BJ (cell line): ENCODE measurements at regions not wholly inside any gene's neighbourhood (a gene's known extent, or its start where the extent isn't known, plus 50 kb on each side); places are given as distances from the start of the nearest gene placed in this dataset.

Source experiments
- CTCF ChIA-PET: fragments of 350-600 bp; formaldehyde crosslinking; extraction: SDS; loops from one replicate; lab custom pipeline; 2021; ENCODE audit warnings: antibody characterized with exemption, inconsistent platforms; lab: Yijun Ruan, JAX
- POLR2A ChIA-PET: fragments of 300-600 bp; sonication (Branson Sonifier 250); formaldehyde crosslinking; extraction: SDS; loops from one replicate; lab custom pipeline; 2021; ENCODE audit warnings: antibody characterized with exemption; lab: Charles Lee
- DNase-seq: peaks from one replicate; pipeline ENCODE4 v3.0.0-alpha.2; 2011; ENCODE audit warnings: low read depth
- H3K27me3 ChIP-seq: 2 replicates; pipeline ENCODE4 v1.6.0; 2011; ENCODE audit warnings: low read length; ENCODE audit not compliant: control insufficient read depth, insufficient read depth
- H3K36me3 ChIP-seq: 2 replicates; pipeline ENCODE4 v1.5.1; 2011; ENCODE audit warnings: low read length; ENCODE audit not compliant: control insufficient read depth, insufficient read depth
- H3K4me3 ChIP-seq: 2 replicates; pipeline ENCODE4 v1.5.1; 2011; ENCODE audit warnings: low read depth, mild to moderate bottlenecking, control low read depth, low read length
- TF ChIP-seq, protein P1 (sequence below): IDR thresholded peaks from 2 replicates; pipeline ENCODE4 v1.5.1; 2011; ENCODE audit warnings: low read depth, mild to moderate bottlenecking, control low read depth, inconsistent platforms, low read length, moderate library complexity; ENCODE audit not compliant: insufficient read depth

DNA sequence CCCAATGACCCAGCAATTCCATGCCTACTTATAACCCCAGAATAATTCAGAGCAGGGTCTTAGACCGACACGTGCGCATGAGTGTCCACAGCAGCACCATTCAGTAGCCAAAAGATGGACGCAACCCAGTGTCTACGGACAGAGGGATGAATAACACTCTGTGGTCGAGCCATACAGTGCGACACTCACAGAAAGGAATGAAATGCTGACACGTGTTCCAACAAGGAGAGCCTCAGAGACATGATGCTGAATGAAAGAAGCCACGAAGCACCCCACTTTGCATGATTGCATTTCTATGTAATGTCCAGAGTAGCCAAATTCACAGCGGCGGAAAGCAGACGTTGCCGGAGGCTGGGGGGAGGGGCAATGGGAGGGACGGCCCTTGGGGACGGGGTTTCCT is 134.4 kb downstream of the CTTN start:
- Histone ChIP-seq H3K27me3 (no peaks in the 10 kb centered on the region), H3K36me3 (no peaks in the 10 kb centered on the region), H3K4me3 (no peak overlapping the region)
- POLR2A ChIA-PET = no interaction called here
- CTCF ChIA-PET = no interaction called here
- no peak for DNase-seq
- TF ChIP-seq, protein P1, sequence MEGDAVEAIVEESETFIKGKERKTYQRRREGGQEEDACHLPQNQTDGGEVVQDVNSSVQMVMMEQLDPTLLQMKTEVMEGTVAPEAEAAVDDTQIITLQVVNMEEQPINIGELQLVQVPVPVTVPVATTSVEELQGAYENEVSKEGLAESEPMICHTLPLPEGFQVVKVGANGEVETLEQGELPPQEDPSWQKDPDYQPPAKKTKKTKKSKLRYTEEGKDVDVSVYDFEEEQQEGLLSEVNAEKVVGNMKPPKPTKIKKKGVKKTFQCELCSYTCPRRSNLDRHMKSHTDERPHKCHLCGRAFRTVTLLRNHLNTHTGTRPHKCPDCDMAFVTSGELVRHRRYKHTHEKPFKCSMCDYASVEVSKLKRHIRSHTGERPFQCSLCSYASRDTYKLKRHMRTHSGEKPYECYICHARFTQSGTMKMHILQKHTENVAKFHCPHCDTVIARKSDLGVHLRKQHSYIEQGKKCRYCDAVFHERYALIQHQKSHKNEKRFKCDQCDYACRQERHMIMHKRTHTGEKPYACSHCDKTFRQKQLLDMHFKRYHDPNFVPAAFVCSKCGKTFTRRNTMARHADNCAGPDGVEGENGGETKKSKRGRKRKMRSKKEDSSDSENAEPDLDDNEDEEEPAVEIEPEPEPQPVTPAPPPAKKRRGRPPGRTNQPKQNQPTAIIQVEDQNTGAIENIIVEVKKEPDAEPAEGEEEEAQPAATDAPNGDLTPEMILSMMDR = no peak

DNA sequence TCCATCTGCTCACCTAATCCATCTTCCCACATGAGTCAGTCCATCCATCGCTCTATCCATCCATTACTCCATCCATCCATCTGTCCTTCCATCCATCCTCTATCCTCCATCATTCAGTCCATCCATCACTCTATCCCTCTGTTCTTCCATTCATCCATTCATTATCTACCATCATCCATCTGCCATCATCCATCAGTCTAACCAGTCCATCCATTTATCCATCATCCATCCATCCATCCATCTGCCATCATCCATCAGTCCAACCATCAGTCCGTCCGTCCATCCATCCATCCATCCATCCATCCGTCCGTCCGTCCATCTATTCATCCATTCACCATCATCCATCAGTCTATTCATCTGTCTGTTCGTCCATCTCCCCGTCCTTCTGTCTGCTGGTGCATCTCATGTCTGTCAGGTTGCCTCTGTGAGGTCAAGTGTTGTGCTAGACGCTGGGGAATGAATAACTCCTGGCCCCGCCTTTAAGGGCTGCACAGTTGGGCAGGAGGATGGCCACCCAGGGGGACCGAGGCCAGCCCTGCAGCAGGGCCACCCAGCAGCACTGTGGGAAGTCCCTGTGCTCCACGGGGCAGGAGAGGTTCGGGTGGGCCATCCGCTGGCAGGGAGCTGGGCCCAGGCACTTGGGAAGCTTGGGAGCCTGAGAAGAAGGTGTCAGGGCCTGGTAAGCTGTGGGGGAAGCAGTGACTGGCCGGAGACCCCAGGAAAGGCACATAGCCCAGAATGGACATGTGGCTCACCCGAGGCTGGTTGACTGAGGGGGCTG is 137.1 kb downstream of the CTTN start:
- ChIA-PET POLR2A (no interaction called here), CTCF (no interaction called here)
- H3K27me3 ChIP-seq = no peaks in the 10 kb centered on the region
- H3K4me3 ChIP-seq = no peak overlapping the region
- no peaks in the 10 kb centered on the region for H3K36me3 ChIP-seq
- DNase-seq = no peak
- TF ChIP-seq, protein P1 = no peak

DNA sequence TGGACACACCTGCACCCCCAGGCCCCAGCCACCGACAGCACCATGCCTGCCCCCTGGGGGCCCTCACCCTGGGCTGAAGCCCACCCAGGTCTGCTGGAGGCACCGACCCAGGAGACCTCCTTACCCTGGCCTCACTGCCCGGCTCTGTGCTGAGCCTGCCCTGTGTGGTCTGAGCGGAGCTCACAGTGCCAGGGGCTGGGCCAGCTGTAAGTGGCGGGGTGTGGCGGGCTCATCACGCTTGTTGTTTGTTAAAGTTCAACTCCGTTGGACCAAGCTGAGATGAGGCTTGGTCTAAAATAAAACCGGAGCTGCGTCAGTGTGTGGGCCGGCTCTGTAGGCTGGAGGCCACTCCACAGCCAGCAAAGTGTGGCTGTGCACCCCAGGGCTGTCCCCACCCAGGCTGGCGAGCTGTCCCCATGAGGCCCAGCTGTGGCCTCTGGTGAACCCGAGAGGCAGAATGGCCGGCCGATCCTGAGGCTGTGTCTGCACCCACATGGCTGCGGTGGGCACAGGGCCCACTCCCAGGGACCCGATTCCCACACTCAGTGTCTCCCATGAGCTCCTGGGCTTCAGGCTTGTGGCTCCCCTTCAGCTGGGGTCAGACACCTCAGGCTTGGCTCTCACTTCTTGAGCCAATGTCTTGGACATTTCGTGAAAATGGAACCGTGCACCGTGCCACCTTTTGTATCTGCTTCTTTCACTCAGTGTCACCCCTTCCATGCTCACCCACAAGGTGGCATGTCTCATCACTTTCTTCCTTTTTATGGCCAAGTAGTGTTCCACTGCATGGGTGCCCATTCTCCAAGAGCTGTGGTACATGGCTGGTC is 137.9 kb downstream of the CTTN start:
- no peak for DNase-seq
- TF ChIP-seq, protein P1 = no peak
- POLR2A ChIA-PET = no interaction called here
- Histone ChIP-seq H3K36me3 (no peaks in the 10 kb centered on the region), H3K4me3 (no peak overlapping the region), H3K27me3 (no peaks in the 10 kb centered on the region)
- CTCF ChIA-PET = no interaction called here

DNA sequence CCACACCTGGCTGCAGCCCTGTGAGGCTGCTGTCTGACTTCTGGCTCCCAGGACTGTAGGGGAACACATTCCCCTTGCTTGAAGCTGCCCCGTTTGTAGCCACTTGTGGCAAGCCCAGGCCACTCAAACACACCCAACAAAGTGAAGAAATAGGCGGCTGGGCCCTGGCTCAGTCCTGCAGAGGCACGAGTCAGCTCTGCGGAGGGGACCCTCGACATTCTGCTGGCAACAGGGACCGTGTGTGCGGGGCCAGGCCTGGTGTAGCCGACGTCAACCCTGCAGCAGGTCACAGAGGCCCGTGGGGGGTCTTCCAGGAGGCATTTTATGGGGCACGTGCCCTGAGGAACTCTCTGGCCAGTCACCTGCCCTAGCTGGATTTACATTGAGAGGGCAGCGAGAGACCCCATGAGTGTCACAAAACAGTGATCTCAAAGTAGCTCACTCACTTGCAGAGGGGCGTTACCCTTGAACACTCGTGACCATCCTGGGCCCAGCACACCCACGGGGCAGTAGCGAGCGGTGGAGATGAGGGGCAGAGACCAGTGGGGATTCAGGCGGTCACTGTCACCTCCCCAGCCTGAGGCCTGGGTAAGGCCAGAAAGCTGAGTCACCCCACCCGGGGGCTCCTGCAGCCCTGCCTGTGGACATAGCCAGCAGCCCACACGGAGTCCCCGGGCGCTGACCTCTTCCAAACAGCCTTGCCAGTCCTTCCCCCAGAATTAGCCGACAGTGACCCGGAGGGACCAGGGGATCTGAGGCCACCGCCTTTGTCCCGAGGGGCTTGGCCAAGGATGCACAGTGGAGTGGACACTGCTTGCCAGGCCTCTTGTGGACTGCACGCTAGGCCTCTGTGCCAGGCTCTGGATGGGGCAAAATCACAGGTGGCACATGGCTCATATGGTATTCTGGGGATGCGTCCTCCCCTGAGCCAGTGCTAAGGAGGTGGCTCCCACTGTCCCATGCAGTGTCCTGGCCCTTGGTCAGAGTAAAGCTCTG is 139.5 kb downstream of the CTTN start:
- TF ChIP-seq, protein P1 = no peak
- Histone ChIP-seq H3K36me3 (no peaks in the 10 kb centered on the region), H3K4me3 (no peak overlapping the region), H3K27me3 (no peaks in the 10 kb centered on the region)
- ChIA-PET POLR2A (no interaction called here), CTCF (no interaction called here)
- no peak for DNase-seq
